ENCODE measurements at regions not wholly inside any gene's neighbourhood (a gene's known extent, or its start where the extent isn't known, plus 50 kb on each side); places are given as distances from the start of the nearest gene placed in this dataset.

DNA sequence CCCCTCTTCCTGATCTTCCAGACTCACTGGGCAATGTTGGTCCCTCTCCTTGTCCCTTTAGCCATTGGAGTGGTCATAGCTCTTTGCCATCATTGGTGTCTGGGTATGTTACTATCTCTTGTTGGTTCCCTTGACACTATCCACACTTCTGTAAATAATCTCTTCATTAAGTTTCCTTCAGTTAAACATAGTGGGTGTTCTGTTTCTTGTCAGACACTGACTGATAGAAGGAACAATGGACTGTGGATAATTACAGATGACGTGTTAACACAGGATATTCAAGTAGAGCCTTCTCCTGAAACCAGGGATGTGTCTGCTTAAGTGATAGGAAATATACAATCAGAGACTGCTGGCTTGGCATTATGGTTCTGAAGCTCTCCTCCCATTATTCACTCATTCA lies 458.3 kb upstream of the USP24 start:
- Histone ChIP-seq H3K9me3 (ENCODE audit: low read length) (no peaks in the 10 kb centered on the region), H3K9me2 (ENCODE audit: insufficient read depth, low read length) (no peaks in the 10 kb centered on the region), H3K4me2 (ENCODE audit: low read length) (no peak overlapping the region), H3K4me1 (ENCODE audit: insufficient read depth, low read length, poor library complexity, severe bottlenecking) (no peaks in the 10 kb centered on the region), H4K20me1 (ENCODE audit: insufficient read depth, low read length) (no peaks in the 10 kb centered on the region), H3K4me3 (ENCODE audit: low read depth, low read length, poor library complexity, severe bottlenecking) (no peak overlapping the region), H3K27ac (ENCODE audit: low read depth, low read length, poor library complexity, severe bottlenecking) (no peak overlapping the region), H3K36me3 (ENCODE audit: insufficient read depth, low read length) (no peaks in the 10 kb centered on the region), H2AFZ (ENCODE audit: low read length) (no peak overlapping the region), H3K79me2 (ENCODE audit: insufficient read depth, low read depth, low read length) (no peaks in the 10 kb centered on the region)
- intact Hi-C loops (cut with micrococcal nuclease; ENCODE audit: unreplicated experiment) = no loop called here
- TF ChIP-seq, protein P1, sequence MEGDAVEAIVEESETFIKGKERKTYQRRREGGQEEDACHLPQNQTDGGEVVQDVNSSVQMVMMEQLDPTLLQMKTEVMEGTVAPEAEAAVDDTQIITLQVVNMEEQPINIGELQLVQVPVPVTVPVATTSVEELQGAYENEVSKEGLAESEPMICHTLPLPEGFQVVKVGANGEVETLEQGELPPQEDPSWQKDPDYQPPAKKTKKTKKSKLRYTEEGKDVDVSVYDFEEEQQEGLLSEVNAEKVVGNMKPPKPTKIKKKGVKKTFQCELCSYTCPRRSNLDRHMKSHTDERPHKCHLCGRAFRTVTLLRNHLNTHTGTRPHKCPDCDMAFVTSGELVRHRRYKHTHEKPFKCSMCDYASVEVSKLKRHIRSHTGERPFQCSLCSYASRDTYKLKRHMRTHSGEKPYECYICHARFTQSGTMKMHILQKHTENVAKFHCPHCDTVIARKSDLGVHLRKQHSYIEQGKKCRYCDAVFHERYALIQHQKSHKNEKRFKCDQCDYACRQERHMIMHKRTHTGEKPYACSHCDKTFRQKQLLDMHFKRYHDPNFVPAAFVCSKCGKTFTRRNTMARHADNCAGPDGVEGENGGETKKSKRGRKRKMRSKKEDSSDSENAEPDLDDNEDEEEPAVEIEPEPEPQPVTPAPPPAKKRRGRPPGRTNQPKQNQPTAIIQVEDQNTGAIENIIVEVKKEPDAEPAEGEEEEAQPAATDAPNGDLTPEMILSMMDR (conservative IDR thresholded peaks at IDR 0.05; ENCODE audit: low read length) = no peak
- TF ChIP-seq EZH2phosphoT487 (IDR thresholded peaks at IDR 0.05; ENCODE audit: borderline replicate concordance, low read depth, low read length) = no peak
- no peak for DNase-seq (ENCODE audit: low spot score)
- POLR2A ChIA-PET = interaction anchor here (0.7 kb wide), 1 partner anchor 206 kb away, joined by 3 read pairs; no protein-coding TSS in a partner anchor
- CTCF ChIA-PET (ENCODE audit: unreplicated experiment) = no interaction called here
- BruUV-seq (replicated peaks) = no TSS peak

DNA sequence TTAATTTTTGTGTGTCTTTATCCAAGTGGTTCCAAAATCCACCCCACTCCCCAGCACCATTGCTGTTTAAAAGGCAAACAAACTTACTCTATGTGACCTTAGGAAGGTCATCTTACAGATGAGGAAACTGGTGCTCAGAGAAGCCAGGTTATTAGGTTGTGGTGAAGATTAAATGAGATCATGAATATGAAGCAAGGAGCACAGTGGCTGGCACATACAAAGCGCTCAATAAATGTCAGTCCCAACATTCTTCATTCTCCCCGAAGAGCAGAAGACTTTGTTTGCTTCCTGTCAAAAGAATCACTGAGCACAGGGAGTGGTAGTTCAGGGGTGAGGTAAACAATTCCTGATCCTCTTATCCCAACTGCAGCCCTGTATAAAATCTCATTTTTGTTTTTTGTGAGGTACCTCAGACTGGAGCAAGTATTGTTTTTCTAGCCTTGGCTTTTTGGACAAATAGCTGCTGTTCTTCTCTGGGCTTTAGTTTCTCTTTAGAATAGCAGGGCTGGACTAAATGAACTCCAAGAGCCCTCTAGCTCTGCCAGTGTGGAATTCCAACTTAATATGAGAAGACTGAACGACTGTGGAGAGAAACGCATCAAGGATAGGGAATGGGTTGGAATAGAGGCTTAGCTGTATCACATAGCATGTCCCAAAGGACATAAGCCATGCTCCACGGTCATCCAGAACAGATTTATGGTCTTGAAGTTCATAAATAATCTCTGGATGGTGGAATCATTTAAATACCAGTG lies 455.3 kb upstream of the USP24 start:
- no peak overlapping the region for H2AFZ ChIP-seq (ENCODE audit: low read length)
- BruUV-seq (replicated peaks) = no TSS peak
- CTCF ChIA-PET (ENCODE audit: unreplicated experiment) = interaction anchor here (0.6 kb wide), 1 partner anchor 1070 kb away, joined by 3 read pairs; no protein-coding TSS in a partner anchor
- H3K4me3 ChIP-seq (ENCODE audit: low read depth, low read length, poor library complexity, severe bottlenecking) = no peak overlapping the region
- no peaks in the 10 kb centered on the region for H4K20me1 ChIP-seq (ENCODE audit: insufficient read depth, low read length)
- intact Hi-C loops (cut with micrococcal nuclease; ENCODE audit: unreplicated experiment) = no loop called here
- TF ChIP-seq, protein P1 (conservative IDR thresholded peaks at IDR 0.05; ENCODE audit: low read length) = no peak
- no peak for TF ChIP-seq EZH2phosphoT487 (IDR thresholded peaks at IDR 0.05; ENCODE audit: borderline replicate concordance, low read depth, low read length)
- H3K27ac ChIP-seq (ENCODE audit: low read depth, low read length, poor library complexity, severe bottlenecking) = no peak overlapping the region
- POLR2A ChIA-PET = no interaction called here
- H3K36me3 ChIP-seq (ENCODE audit: insufficient read depth, low read length) = no peaks in the 10 kb centered on the region
- no peaks in the 10 kb centered on the region for H3K79me2 ChIP-seq (ENCODE audit: insufficient read depth, low read depth, low read length)
- no peaks in the 10 kb centered on the region for H3K4me1 ChIP-seq (ENCODE audit: insufficient read depth, low read length, poor library complexity, severe bottlenecking)
- no peaks in the 10 kb centered on the region for H3K9me2 ChIP-seq (ENCODE audit: insufficient read depth, low read length)
- no peak for DNase-seq (ENCODE audit: low spot score)
- H3K9me3 ChIP-seq (ENCODE audit: low read length) = no peaks in the 10 kb centered on the region
- no peak overlapping the region for H3K4me2 ChIP-seq (ENCODE audit: low read length)

DNA sequence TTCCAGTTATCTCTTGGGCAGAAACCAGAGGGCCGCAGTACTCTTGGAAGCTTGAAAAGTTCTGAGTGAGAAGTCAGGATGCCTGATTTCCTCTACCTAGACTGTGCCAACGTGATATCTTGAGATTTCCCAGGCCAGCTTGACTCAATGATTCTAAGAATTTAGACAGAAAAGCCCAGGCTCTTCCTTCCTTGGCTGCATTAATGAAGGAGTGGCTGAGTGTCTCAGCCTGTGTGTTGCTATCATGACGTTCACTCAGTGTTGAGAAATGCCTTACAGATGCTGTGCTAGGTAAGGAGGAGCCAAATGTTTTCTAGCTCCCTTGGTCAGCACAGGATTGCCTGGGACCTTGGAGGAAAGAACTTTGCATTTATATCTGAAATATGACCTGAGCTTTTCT lies 454.1 kb upstream of the USP24 start:
- H3K4me2 ChIP-seq (ENCODE audit: low read length) = no peak overlapping the region
- no peak for DNase-seq (ENCODE audit: low spot score)
- intact Hi-C loops (cut with micrococcal nuclease; ENCODE audit: unreplicated experiment) = no loop called here
- H3K4me1 ChIP-seq (ENCODE audit: insufficient read depth, low read length, poor library complexity, severe bottlenecking) = no peaks in the 10 kb centered on the region
- POLR2A ChIA-PET = no interaction called here
- no peaks in the 10 kb centered on the region for H3K36me3 ChIP-seq (ENCODE audit: insufficient read depth, low read length)
- H2AFZ ChIP-seq (ENCODE audit: low read length) = no peak overlapping the region
- no peaks in the 10 kb centered on the region for H3K9me3 ChIP-seq (ENCODE audit: low read length)
- no peak overlapping the region for H3K4me3 ChIP-seq (ENCODE audit: low read depth, low read length, poor library complexity, severe bottlenecking)
- CTCF ChIA-PET (ENCODE audit: unreplicated experiment) = no interaction called here
- no peaks in the 10 kb centered on the region for H3K9me2 ChIP-seq (ENCODE audit: insufficient read depth, low read length)
- no peaks in the 10 kb centered on the region for H3K79me2 ChIP-seq (ENCODE audit: insufficient read depth, low read depth, low read length)
- H3K27ac ChIP-seq (ENCODE audit: low read depth, low read length, poor library complexity, severe bottlenecking) = no peak overlapping the region
- TF ChIP-seq, protein P1 (conservative IDR thresholded peaks at IDR 0.05; ENCODE audit: low read length) = no peak
- no peak for TF ChIP-seq EZH2phosphoT487 (IDR thresholded peaks at IDR 0.05; ENCODE audit: borderline replicate concordance, low read depth, low read length)
- H4K20me1 ChIP-seq (ENCODE audit: insufficient read depth, low read length) = no peaks in the 10 kb centered on the region
- BruUV-seq (replicated peaks) = no TSS peak
